CD14-positive monocyte (primary cell): ENCODE measurements at regions not wholly inside any gene's neighbourhood (a gene's known extent, or its start where the extent isn't known, plus 50 kb on each side); places are given as distances from the start of the nearest gene placed in this dataset.
A peak's percentile ranks its signal among the peaks of the same experiment; 100 is the strongest.

ENCODE experiments used
- DNase-seq, 3 donors: peaks; one replicate each; pipeline ENCODE4 v3.0.0-alpha.2; 2011 to 2022
- H2AFZ ChIP-seq: 2 replicates; pipeline ENCODE4 v1.6.0; 2012; ENCODE audit warnings: mild to moderate bottlenecking, low read depth, low read length, inconsistent platforms; ENCODE audit not compliant: insufficient read depth, poor library complexity, severe bottlenecking
- H3K27ac ChIP-seq, 2 donors: 1 replicate in 1 of 2; 2 replicates in 1 of 2; pipeline ENCODE4 v1.5.1; 2012 to 2013; ENCODE audit warnings: low read length in 2 of 2, control low read depth in 1 of 2, inconsistent platforms in 1 of 2, low read depth in 1 of 2, mild to moderate bottlenecking in 1 of 2
- H3K27me3 ChIP-seq, 2 donors: one replicate each; pipeline versions ENCODE4 v1.6.0 to v1.6.1; 2011 to 2013; ENCODE audit warnings: low read length in 2 of 2; ENCODE audit not compliant: control insufficient read depth in 2 of 2, insufficient read depth in 2 of 2
- H3K36me3 ChIP-seq, 2 donors: replicated peaks in 1 of 2; 1 replicate in 1 of 2; 2 replicates in 1 of 2; pipeline versions ENCODE4 v1.5.1 to v1.6.1; 2012 to 2013; ENCODE audit warnings: low read length in 2 of 2, control low read depth in 1 of 2, inconsistent platforms in 1 of 2, mild to moderate bottlenecking in 1 of 2; ENCODE audit not compliant: insufficient read depth in 2 of 2, control insufficient read depth in 1 of 2
- H3K4me1 ChIP-seq, 2 donors: 1 replicate in 1 of 2; 2 replicates in 1 of 2; pipeline versions ENCODE4 v1.5.1 to v1.6.1; 2012 to 2013; ENCODE audit warnings: low read length in 2 of 2, control low read depth in 1 of 2, inconsistent platforms in 1 of 2, mild to moderate bottlenecking in 1 of 2, moderate library complexity in 1 of 2; ENCODE audit not compliant: insufficient read depth in 2 of 2, control insufficient read depth in 1 of 2
- H3K4me2 ChIP-seq: replicated peaks from 2 replicates; pipeline ENCODE3; 2012; ENCODE audit warnings: low read length, moderate library complexity, mild to moderate bottlenecking; ENCODE audit not compliant: poor library complexity, severe bottlenecking; ENCODE audit errors: extremely low read depth
- H3K4me3 ChIP-seq, 3 experiments: fragments of 200-600 bp in 1 of 3; sonication (generic) in 1 of 3; replicated peaks in 1 of 3; 1 replicate in 2 of 3; 2 replicates in 1 of 3; pipeline ENCODE4 v1.5.1; 2011 to 2013; ENCODE audit warnings: low read length in 3 of 3, mild to moderate bottlenecking in 3 of 3, control low read depth in 2 of 3, low read depth in 2 of 3, inconsistent platforms in 1 of 3, moderate library complexity in 1 of 3
- H3K79me2 ChIP-seq: 2 replicates; pipeline ENCODE4 v1.6.0; 2012; ENCODE audit warnings: mild to moderate bottlenecking, control low read depth, inconsistent platforms, low read length, moderate library complexity; ENCODE audit not compliant: insufficient read depth
- H3K9ac ChIP-seq: 2 replicates; pipeline ENCODE4 v1.6.0; 2017; ENCODE audit warnings: low read length, mild to moderate bottlenecking; ENCODE audit not compliant: insufficient read depth, poor library complexity, severe bottlenecking
- H3K9me3 ChIP-seq, 2 donors: replicated peaks in 1 of 2; 1 replicate in 1 of 2; 2 replicates in 1 of 2; pipeline versions ENCODE4 v1.5.1 to v1.6.1; 2012 to 2013; ENCODE audit warnings: low read length in 2 of 2, control low read depth in 1 of 2; ENCODE audit not compliant: control insufficient read depth in 1 of 2, insufficient read depth in 1 of 2
- H4K20me1 ChIP-seq: 2 replicates; pipeline ENCODE4 v1.6.0; 2012; ENCODE audit warnings: mild to moderate bottlenecking, low read length, control low read depth, moderate library complexity; ENCODE audit not compliant: insufficient read depth
- H3K27ac Mint-ChIP-seq, 7 donors: one replicate each; pipeline ENCODE4 v1.8.0; 2020; ENCODE audit warnings: mild to moderate bottlenecking in 7 of 7, mixed read lengths in 7 of 7, moderate library complexity in 6 of 7, inconsistent platforms in 2 of 7
- H3K27me3 Mint-ChIP-seq, 3 donors: one replicate each; pipeline ENCODE4 v1.8.0; 2021 to 2022; ENCODE audit warnings: low read depth in 3 of 3, mild to moderate bottlenecking in 3 of 3, mixed read lengths in 3 of 3, moderate library complexity in 3 of 3, inconsistent platforms in 1 of 3
- H3K36me3 Mint-ChIP-seq, 2 donors: one replicate each; pipeline ENCODE4 v1.8.0; 2020; ENCODE audit warnings: mixed read lengths in 2 of 2, inconsistent platforms in 1 of 2, mild to moderate bottlenecking in 1 of 2
- H3K4me1 Mint-ChIP-seq: one replicate; pipeline ENCODE4 v1.8.0; 2020; ENCODE audit warnings: mild to moderate bottlenecking, mixed read lengths
- H3K4me3 Mint-ChIP-seq, 2 donors: one replicate each; pipeline ENCODE4 v1.8.0; 2020; ENCODE audit warnings: mild to moderate bottlenecking in 2 of 2, mixed read lengths in 2 of 2, moderate library complexity in 1 of 2
- H3K9me3 Mint-ChIP-seq, 7 donors: one replicate each; pipeline ENCODE4 v1.8.0; 2020 to 2022; ENCODE audit warnings: mixed read lengths in 7 of 7, mild to moderate bottlenecking in 6 of 7, moderate library complexity in 6 of 7, inconsistent platforms in 2 of 7
- CTCF ChIP-seq: fragments of 200-600 bp; IDR thresholded peaks from one replicate; pipeline ENCODE4 v1.8.0; 2022; ENCODE audit warnings: antibody characterized with exemption, mild to moderate bottlenecking
- WGBS: methylation state at CpG from one replicate; pipeline ENCODE4 v1.1.5; 2013; ENCODE audit warnings: missing lambda C conversion rate; ENCODE audit not compliant: insufficient coverage; 5-methylcytosine and 5-hydroxymethylcytosine counted together
- intact Hi-C, 2 donors: fragments of 100-400 bp; cut with micrococcal nuclease; formaldehyde crosslinking; loops; one replicate each; pipeline versions ENCODE4 v1.15.0 to v1.15.1; 2023

- H3K27ac Mint-ChIP-seq, result peak overlapping the region in 1 of 7 donors; percentile 86
- H3K36me3 Mint-ChIP-seq, result no peaks in the 10 kb centered on the region
- Histone ChIP-seq H2AFZ (peak overlapping the region; percentile 84), H4K20me1 (no peaks in the 10 kb centered on the region), H3K9ac (no peak overlapping the region), H3K79me2 (no peaks in the 10 kb centered on the region), H3K36me3 (no peaks in the 10 kb centered on the region), H3K4me1 (peaks cover 23 to 37% of the 10 kb centered on the region in 2 donors), H3K4me3 (peak overlapping the region; percentile 55 to 85 (median 80)), H3K9me3 (no peaks in the 10 kb centered on the region), H3K4me2 (peak overlapping the region; percentile 77), H3K27ac (no peak overlapping the region), H3K27me3 (no peaks in the 10 kb centered on the region)
- H3K4me1 Mint-ChIP-seq, result peaks cover 22% of the 10 kb centered on the region
- peak overlapping the region; percentile 94 to 99 for H3K4me3 Mint-ChIP-seq
- peaks cover 0 to 5% (median 0%) of the 10 kb centered on the region in 7 donors for H3K9me3 Mint-ChIP-seq
- intact Hi-C loops, result no loop called here
- no peaks in the 10 kb centered on the region for H3K27me3 Mint-ChIP-seq
- WGBS, result 47% methylated on average over 3 of the region's 10 CpGs
- no peak for DNase-seq
- no peak for TF ChIP-seq CTCF
Measured at GRCh38 chr6:26184367-26184891, 97.2 kb downstream of the HFE start.

- intact Hi-C loops, result no loop called here
- Mint-ChIP-seq H3K27ac (peak overlapping the region in 1 of 7 donors; percentile 5), H3K4me1 (peaks cover 24% of the 10 kb centered on the region), H3K9me3 (peaks cover 0 to 5% (median 0%) of the 10 kb centered on the region in 7 donors), H3K4me3 (no peak overlapping the region), H3K36me3 (no peaks in the 10 kb centered on the region), H3K27me3 (no peaks in the 10 kb centered on the region)
- no CpG with 5 or more reads among the region's 2 CpGs for WGBS
- Histone ChIP-seq H3K27me3 (no peaks in the 10 kb centered on the region), H3K79me2 (no peaks in the 10 kb centered on the region), H4K20me1 (no peaks in the 10 kb centered on the region), H3K4me2 (no peak overlapping the region), H3K4me3 (no peak overlapping the region), H3K9me3 (no peaks in the 10 kb centered on the region), H3K36me3 (no peaks in the 10 kb centered on the region), H3K27ac (no peak overlapping the region), H2AFZ (no peak overlapping the region), H3K9ac (no peak overlapping the region), H3K4me1 (peaks cover 28 to 41% of the 10 kb centered on the region in 2 donors)
- DNase-seq, result no peak
- TF ChIP-seq CTCF, result no peak
Measured at GRCh38 chr6:26185004-26185403, 97.8 kb downstream of the HFE start.
